Endothelial cell of umbilical vein (primary cell): ENCODE measurements at regions not wholly inside any gene's neighbourhood (a gene's known extent, or its start where the extent isn't known, plus 50 kb on each side); places are given as distances from the start of the nearest gene placed in this dataset.

Experiments
- BruUV-seq: library from RNA; stranded (reverse); fragments of 400-500 nt; replicated peaks from 2 replicates; lab custom pipeline; 2021; lab: Mats Ljungman, UMichigan
- CTCF ChIA-PET: fragments of 300-600, 350-600 bp; sonication (Branson Sonifier 250); formaldehyde crosslinking; loops from one replicate; lab custom pipeline; 2021; ENCODE audit warnings: antibody characterized with exemption, inconsistent platforms; lab: Charles Lee
- POLR2A ChIA-PET: fragments of 300-600, 350-600 bp; sonication (Branson Sonifier 250); formaldehyde crosslinking; loops from one replicate; lab custom pipeline; 2021; ENCODE audit warnings: antibody characterized with exemption, inconsistent platforms; lab: Charles Lee
- DNase-seq: peaks from one replicate; pipeline ENCODE4 v3.0.0-alpha.2; 2011; ENCODE audit warnings: low read depth, low spot score
- FAIRE-seq: peaks from 2 replicates; lab custom pipeline; 2011; peaks lifted over from hg19 to GRCh38; lab: Jason Lieb, UNC
- H2AFZ ChIP-seq: 2 replicates; pipeline ENCODE4 v1.6.0; 2012; ENCODE audit warnings: low read depth, low read length, control low read depth, inconsistent platforms
- H3K27ac ChIP-seq: 2 replicates; pipeline ENCODE4 v1.5.1; 2011; ENCODE audit warnings: low read depth, mild to moderate bottlenecking, control low read depth, low read length, moderate library complexity; ENCODE audit not compliant: insufficient read depth
- H3K27me3 ChIP-seq, 2 experiments: 2 replicates each; pipeline versions ENCODE4 v1.6.0 to v1.6.1; 2011; ENCODE audit warnings: low read length in 2 of 2, mixed read lengths in 1 of 2; ENCODE audit not compliant: control insufficient read depth in 2 of 2, insufficient read depth in 2 of 2
- H3K36me3 ChIP-seq, 2 experiments: 2 replicates in 1 of 2; 3 replicates in 1 of 2; pipeline ENCODE4 v1.5.1; 2011; ENCODE audit warnings: low read length in 2 of 2, mild to moderate bottlenecking in 1 of 2, moderate library complexity in 1 of 2; ENCODE audit not compliant: control insufficient read depth in 2 of 2, insufficient read depth in 2 of 2; ENCODE audit errors: extremely low read depth in 1 of 2
- H3K4me1 ChIP-seq: 3 replicates; pipeline ENCODE4 v1.5.1; 2011; ENCODE audit warnings: mild to moderate bottlenecking, low read length; ENCODE audit not compliant: control insufficient read depth, insufficient read depth; ENCODE audit errors: extremely low read depth
- H3K4me2 ChIP-seq: 2 replicates; pipeline ENCODE4 v1.6.1; 2011; ENCODE audit warnings: low read length, control low read depth, mixed read lengths; ENCODE audit not compliant: insufficient read depth
- H3K4me3 ChIP-seq, 3 experiments: fragments of 200-600 bp in 1 of 3; sonication (generic), shearing (Covaris generic) in 1 of 3; replicated peaks in 1 of 3; 2 replicates each; pipeline ENCODE4 v1.5.1; 2011 to 2016; ENCODE audit warnings: control low read depth in 3 of 3, low read length in 3 of 3, mild to moderate bottlenecking in 2 of 3, inconsistent platforms in 1 of 3, low read depth in 1 of 3, moderate library complexity in 1 of 3; ENCODE audit not compliant: insufficient read depth in 1 of 3
- H3K79me2 ChIP-seq: 2 replicates; pipeline ENCODE4 v1.6.0; 2012; ENCODE audit warnings: low read length, inconsistent platforms; ENCODE audit not compliant: control insufficient read depth, insufficient read depth
- H3K9ac ChIP-seq: replicated peaks from 2 replicates; pipeline ENCODE3; 2011; ENCODE audit warnings: low read length, control low read depth; ENCODE audit not compliant: insufficient read depth; ENCODE audit errors: extremely low read depth
- H3K9me1 ChIP-seq: replicated peaks from 3 replicates; pipeline ENCODE4 v1.6.0; 2011; ENCODE audit warnings: mild to moderate bottlenecking, low read length; ENCODE audit not compliant: control insufficient read depth, insufficient read depth; ENCODE audit errors: extremely low read depth
- H3K9me3 ChIP-seq: replicated peaks from 2 replicates; pipeline ENCODE4 v1.5.1; 2012; ENCODE audit warnings: low read length, inconsistent platforms; ENCODE audit not compliant: control insufficient read depth, insufficient read depth
- H4K20me1 ChIP-seq: replicated peaks from 2 replicates; pipeline ENCODE3; 2011; ENCODE audit warnings: mild to moderate bottlenecking, low read length; ENCODE audit not compliant: control insufficient read depth, insufficient read depth; ENCODE audit errors: extremely low read depth
- EZH2 ChIP-seq: IDR thresholded peaks from 2 replicates; pipeline ENCODE4 v1.6.1; 2012; ENCODE audit warnings: borderline replicate concordance, low read depth, mild to moderate bottlenecking, moderate library complexity, low read length, inconsistent platforms; ENCODE audit not compliant: severe bottlenecking
- GATA2 ChIP-seq: IDR thresholded peaks from 2 replicates; pipeline ENCODE4 v1.7.0; 2011; ENCODE audit warnings: low read depth, mild to moderate bottlenecking, moderate library complexity, mixed read lengths, low read length; ENCODE audit not compliant: insufficient read length, insufficient read depth
- JUN ChIP-seq: IDR thresholded peaks from 2 replicates; pipeline ENCODE4 v1.6.1; 2011; ENCODE audit warnings: borderline replicate concordance, low read depth; ENCODE audit not compliant: insufficient read length, insufficient read depth
- MYC ChIP-seq: IDR thresholded peaks from one replicate; pipeline ENCODE4 v1.6.1; 2011; ENCODE audit warnings: mild to moderate bottlenecking, low read depth, low read length
- POLR2A ChIP-seq: IDR thresholded peaks from 2 replicates; pipeline ENCODE4 v1.6.1; 2012; ENCODE audit warnings: low read depth, mild to moderate bottlenecking, control low read depth, low read length
- POLR2AphosphoS5 ChIP-seq: IDR thresholded peaks from 2 replicates; pipeline ENCODE4 v1.6.1; 2012; ENCODE audit warnings: low read depth, mild to moderate bottlenecking, control low read depth, low read length, moderate library complexity; ENCODE audit not compliant: insufficient read depth
- dilution Hi-C: fragments of 300-500 bp; cut with MboI; formaldehyde crosslinking; loops from one replicate; pipeline ENCODE4 v1.15.0; 2019; ENCODE audit warnings: low sequenced_read_pairs; ENCODE audit not compliant: extremely low pct_ligation_motif_present
- intact Hi-C: fragments of 100-400 bp; cut with micrococcal nuclease; formaldehyde crosslinking; loops from one replicate; pipeline ENCODE4 v1.10.0; 2022
- TF ChIP-seq, protein P1 (sequence below), 2 donors: IDR thresholded peaks; 1 replicate in 1 of 2; 2 replicates in 1 of 2; pipeline ENCODE4 v1.5.1; 2011; ENCODE audit warnings: low read length in 2 of 2, mild to moderate bottlenecking in 2 of 2, moderate library complexity in 2 of 2, control low read depth in 1 of 2, inconsistent platforms in 1 of 2, low read depth in 1 of 2; ENCODE audit not compliant: insufficient read depth in 1 of 2; ENCODE audit errors: extremely low read depth in 1 of 2
- TF ChIP-seq, protein P2 (sequence below): IDR thresholded peaks from 2 replicates; pipeline ENCODE4 v1.6.1; 2011; ENCODE audit not compliant: insufficient read depth, insufficient read length

DNA sequence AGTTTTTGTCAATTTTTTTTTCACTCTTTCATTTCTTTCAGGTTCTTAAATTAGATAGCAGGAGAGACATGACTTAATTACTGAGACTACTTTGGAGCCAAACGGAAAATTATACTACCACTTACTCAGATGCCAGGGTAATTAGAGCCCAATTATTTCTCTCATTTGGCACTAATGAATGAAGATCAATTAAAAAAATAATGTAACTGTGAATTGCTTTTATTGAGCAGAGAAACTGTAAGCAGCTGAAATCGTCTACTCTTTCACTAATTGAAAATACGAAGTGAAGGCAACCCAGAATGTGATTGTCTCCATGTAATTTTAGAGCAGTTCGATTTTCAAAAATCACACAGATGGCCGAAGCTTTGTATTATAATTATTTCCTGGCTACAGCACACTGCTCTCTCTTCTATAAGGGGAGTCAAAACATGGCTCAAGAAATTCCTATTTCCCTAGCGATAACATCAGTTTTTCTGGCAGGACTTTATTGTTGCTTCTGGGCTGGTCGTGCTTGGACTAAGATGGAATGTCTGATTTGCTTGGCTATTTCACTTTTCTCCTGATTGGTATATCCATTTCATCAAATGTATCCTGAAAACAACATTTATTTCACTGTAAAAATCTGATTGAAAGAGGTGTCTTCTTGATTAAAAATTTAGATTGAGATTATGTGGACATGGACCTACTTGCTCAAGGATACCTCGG, 55.8 kb upstream of the PDZRN3 start:
- H3K9me1 ChIP-seq, result no peaks in the 10 kb centered on the region
- no peaks in the 10 kb centered on the region for H3K4me1 ChIP-seq
- peak; percentile 42 for FAIRE-seq
- H4K20me1 ChIP-seq, result no peaks in the 10 kb centered on the region
- no peak overlapping the region for H3K4me3 ChIP-seq
- no peak overlapping the region for H2AFZ ChIP-seq
- H3K36me3 ChIP-seq, result no peaks in the 10 kb centered on the region
- no peaks in the 10 kb centered on the region for H3K79me2 ChIP-seq
- intact Hi-C loops (no loop called here), dilution Hi-C loops (no loop called here)
- BruUV-seq, result no TSS peak
- H3K27me3 ChIP-seq, result no peaks in the 10 kb centered on the region
- no peaks in the 10 kb centered on the region for H3K9me3 ChIP-seq
- ChIA-PET CTCF (no interaction called here), POLR2A (no interaction called here)
- no peak for TF ChIP-seq EZH2
- no peak for TF ChIP-seq POLR2AphosphoS5
- no peak for TF ChIP-seq MYC
- no peak for TF ChIP-seq POLR2A
- no peak for TF ChIP-seq JUN
- TF ChIP-seq GATA2, result no peak
- TF ChIP-seq, protein P1, sequence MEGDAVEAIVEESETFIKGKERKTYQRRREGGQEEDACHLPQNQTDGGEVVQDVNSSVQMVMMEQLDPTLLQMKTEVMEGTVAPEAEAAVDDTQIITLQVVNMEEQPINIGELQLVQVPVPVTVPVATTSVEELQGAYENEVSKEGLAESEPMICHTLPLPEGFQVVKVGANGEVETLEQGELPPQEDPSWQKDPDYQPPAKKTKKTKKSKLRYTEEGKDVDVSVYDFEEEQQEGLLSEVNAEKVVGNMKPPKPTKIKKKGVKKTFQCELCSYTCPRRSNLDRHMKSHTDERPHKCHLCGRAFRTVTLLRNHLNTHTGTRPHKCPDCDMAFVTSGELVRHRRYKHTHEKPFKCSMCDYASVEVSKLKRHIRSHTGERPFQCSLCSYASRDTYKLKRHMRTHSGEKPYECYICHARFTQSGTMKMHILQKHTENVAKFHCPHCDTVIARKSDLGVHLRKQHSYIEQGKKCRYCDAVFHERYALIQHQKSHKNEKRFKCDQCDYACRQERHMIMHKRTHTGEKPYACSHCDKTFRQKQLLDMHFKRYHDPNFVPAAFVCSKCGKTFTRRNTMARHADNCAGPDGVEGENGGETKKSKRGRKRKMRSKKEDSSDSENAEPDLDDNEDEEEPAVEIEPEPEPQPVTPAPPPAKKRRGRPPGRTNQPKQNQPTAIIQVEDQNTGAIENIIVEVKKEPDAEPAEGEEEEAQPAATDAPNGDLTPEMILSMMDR (IDR thresholded peaks at IDR 0.05; ENCODE audit: extremely low read depth in 1 of 2, insufficient read depth in 1 of 2, low read depth in 1 of 2, low read length in 2 of 2), result no peak
- TF ChIP-seq, protein P2, sequence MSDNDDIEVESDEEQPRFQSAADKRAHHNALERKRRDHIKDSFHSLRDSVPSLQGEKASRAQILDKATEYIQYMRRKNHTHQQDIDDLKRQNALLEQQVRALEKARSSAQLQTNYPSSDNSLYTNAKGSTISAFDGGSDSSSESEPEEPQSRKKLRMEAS, result no peak
- H3K4me2 ChIP-seq, result no peak overlapping the region
- no peak overlapping the region for H3K9ac ChIP-seq
- no peak overlapping the region for H3K27ac ChIP-seq
- DNase-seq, result no peak
